Prostate gland (tissue), 2 donors: ENCODE measurements at regions not wholly inside any gene's neighbourhood (a gene's known extent, or its start where the extent isn't known, plus 50 kb on each side); places are given as distances from the start of the nearest gene placed in this dataset.

ENCODE experiments used
- POLR2AphosphoS5 ChIP-seq: sonication (generic); formaldehyde crosslinking; IDR thresholded peaks from one replicate; pipeline ENCODE4 v1.6.1; 2017; ENCODE audit warnings: antibody characterized with exemption
- TF ChIP-seq, protein P1 (sequence below), 4 experiments: fragments of 200-600 bp in 2 of 4; fragments of 450-650 bp in 2 of 4; sonication (generic) in 2 of 4; IDR thresholded peaks; 1 replicate in 3 of 4; 2 replicates in 1 of 4; pipeline ENCODE4 v1.5.1; 2016 to 2019; ENCODE audit warnings: antibody characterized with exemption in 4 of 4, mild to moderate bottlenecking in 2 of 4, moderate library complexity in 2 of 4

DNA sequence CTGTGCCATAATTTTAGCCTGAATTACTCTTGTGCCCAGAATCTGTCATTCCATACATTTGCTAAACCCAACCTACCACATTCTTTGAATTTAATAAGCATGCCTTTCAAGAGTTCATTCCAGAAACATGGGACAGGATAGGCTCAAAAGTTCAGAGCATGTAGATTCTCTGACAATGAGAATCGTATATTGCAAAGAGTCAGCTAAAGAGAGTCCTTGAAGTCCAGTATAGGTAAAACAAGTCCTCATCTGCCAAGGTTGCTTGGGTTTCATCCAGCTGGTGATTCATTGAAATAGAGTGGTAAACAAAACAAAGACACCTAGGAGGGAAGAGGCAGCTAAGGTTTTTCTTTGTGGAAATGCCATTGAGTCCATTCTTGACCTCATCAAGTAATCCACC is 249.3 kb upstream of the DIPK2B start:
- TF ChIP-seq, protein P1, sequence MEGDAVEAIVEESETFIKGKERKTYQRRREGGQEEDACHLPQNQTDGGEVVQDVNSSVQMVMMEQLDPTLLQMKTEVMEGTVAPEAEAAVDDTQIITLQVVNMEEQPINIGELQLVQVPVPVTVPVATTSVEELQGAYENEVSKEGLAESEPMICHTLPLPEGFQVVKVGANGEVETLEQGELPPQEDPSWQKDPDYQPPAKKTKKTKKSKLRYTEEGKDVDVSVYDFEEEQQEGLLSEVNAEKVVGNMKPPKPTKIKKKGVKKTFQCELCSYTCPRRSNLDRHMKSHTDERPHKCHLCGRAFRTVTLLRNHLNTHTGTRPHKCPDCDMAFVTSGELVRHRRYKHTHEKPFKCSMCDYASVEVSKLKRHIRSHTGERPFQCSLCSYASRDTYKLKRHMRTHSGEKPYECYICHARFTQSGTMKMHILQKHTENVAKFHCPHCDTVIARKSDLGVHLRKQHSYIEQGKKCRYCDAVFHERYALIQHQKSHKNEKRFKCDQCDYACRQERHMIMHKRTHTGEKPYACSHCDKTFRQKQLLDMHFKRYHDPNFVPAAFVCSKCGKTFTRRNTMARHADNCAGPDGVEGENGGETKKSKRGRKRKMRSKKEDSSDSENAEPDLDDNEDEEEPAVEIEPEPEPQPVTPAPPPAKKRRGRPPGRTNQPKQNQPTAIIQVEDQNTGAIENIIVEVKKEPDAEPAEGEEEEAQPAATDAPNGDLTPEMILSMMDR (IDR thresholded peaks at IDR 0.05), result no peak
- no peak for TF ChIP-seq POLR2AphosphoS5
